Stimulated activated naive CD4-positive, alpha-beta T cell (primary cell): ENCODE measurements at regions not wholly inside any gene's neighbourhood (a gene's known extent, or its start where the extent isn't known, plus 50 kb on each side); places are given as distances from the start of the nearest gene placed in this dataset.
"Not testable (repeated sequence)": the region's sequence is repeated elsewhere in the genome, so short reads cannot be mapped to it uniquely, and the experiment has no call there.

Source experiments
- DNase-seq, 6 experiments: peaks; one replicate each; lab custom pipeline; 2025; lab: John Stamatoyannopoulos, UW

DNA sequence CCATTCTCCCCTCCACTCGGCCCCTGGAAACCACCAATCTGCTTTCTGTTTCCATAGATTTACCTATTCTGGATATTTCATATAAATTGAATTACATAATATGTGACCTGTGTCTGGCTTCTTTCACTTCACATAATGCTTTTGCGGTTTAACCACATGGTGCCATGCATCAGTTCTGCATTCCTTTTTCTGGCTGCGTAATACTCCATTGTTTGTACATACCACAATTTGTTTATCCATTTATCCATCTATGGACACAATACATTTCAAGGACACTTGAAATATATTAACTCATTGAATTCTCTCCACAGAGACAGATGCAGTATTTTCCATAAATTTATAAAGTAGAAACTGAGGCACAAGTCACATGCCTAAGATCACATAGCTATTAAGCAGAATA is 110.3 kb upstream of the ETV6 start:
- DNase-seq = no peak

- DNase-seq = no peak
Observed at GRCh38 chr12:11540156-11540555, 109.3 kb upstream of the ETV6 start.

- DNase-seq = peak in 3 of 6 experiments; percentile 2 to 27 (median 14)
Observed at GRCh38 chr12:11540615-11541310, 108.7 kb upstream of the ETV6 start.

- no peak for DNase-seq
Observed at GRCh38 chr12:11542599-11542998, 106.9 kb upstream of the ETV6 start.

DNA sequence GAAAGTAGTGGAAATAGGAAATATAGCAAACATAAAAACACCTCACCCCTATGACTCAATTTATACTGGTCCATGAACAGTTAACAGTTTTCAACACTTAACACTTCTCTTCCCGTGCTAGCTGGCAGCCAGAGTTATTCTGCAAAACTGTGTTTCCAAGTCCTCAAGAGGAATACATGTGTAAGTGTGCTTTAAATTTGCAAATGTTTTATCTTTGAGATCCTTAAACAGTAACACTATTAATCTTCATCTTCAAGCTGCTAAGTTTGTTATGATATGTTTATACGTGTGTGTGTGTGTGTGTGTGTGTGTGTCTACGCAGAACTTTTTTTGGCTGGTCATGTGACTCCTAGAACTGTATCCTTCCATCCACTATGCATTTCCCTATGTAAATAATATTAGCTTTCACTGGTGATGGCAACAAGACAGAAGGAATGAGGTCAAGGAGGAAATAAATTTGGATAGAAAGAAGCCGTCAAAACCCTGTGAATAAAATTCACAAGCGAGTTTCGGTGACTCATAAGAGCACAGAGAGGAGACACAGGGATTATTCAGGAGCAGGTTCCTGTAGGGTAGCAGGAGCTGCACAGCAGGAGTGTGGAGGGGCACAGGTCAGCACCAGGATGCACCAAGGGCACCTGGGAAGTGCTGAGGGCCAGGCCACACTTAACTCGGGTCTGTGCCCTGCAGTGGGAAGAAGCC is 105.9 kb upstream of the ETV6 start:
- no peak for DNase-seq

DNA sequence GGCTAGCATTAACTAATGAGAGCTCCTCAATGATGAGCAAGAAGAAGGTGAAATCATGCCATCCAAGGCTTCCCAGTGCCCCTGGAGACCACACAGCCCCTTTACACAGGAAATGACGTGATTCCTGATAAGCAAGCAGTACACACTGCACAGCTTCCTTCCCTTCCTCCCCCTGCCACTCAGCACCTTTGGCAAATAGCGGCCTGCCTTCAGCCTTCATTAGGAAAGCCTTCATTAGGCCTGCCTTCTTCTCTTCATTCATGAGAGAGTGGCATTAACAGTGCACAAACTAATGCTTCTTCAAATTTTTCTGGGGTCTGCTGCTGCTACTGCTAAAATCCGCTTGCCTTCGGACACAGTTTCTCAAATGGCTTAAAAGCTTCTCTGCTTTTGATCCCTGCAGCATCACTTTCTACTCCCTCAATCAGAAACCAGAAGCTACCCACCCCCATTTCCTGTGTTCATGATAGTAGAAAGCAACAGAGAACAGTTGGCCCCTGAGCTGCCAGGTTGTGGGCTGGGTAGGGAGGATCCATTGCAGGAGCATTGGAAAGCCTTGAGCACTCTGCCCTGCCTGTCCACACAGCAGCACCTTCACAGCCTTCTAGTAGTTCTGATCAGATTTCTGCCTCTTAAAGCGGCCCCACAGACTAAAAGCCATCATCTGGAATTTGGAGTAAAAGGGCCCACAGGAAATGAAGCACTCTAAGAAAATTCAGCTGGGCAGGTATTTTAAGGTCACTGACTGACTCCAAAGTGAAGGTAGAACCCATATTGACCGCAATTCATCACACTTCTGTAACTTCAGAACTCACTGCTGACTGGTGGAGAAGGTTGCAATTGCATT is 103.8 kb upstream of the ETV6 start:
- DNase-seq = peak; percentile 13 to 92 (median 64)

- peak in 1 of 6 experiments; percentile 10 for DNase-seq
Observed at GRCh38 chr12:11546582-11547270, 102.7 kb upstream of the ETV6 start.

- not testable (repeated sequence) for DNase-seq
Observed at GRCh38 chr12:11547271-11547646, 102.2 kb upstream of the ETV6 start.

DNA sequence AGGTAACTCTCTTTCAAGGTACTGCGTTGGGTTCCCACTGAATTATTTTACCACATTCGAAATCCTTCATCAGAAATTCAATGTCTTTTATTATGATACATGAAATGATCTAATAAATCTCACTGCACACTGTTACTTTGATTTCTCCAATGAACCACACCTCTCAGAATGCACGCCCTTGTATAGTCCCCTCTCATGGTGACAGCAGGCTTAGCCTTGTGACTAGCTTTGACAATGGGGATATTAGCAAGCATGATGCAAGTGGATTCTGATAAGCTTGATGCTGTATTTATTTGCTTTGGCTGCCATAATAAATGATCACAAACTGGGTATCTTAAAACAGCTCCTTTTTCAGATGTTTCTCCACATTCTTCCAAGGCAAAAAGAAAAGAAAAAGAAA is 100.4 kb upstream of the ETV6 start:
- DNase-seq = no peak

DNA sequence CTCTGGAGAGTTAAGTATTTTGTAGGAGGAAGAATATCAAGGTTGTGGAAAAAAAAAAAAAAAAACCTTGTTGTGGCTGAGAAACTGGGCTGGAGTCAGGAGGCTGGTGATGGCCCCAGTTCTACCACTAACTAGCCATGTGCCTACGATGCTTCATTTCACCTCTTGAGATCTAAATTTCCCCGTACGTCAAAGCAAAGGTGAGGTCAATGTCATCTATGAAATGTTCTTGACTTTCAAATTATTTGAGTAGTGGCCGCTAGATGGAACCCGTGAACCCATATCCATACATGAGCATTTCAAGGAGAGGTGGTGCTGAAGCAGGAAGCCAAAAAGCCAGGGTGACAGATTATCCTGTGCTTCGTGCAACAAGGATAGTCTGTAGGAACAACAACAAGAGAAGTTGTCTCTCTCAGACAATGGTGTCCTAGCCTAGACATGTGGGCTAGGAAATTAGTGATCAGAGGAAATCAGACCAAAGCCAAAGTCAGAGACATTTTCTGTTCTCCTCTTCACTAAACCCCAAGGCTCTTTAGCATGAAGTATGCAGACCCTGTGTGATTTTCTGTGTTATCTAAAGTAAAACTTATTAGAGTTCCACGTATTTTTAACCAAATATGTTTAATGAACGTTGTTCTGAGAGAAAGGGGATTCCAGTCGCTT is 95.5 kb upstream of the ETV6 start:
- peak in 5 of 6 experiments; percentile 11 to 62 (median 35) for DNase-seq

DNA sequence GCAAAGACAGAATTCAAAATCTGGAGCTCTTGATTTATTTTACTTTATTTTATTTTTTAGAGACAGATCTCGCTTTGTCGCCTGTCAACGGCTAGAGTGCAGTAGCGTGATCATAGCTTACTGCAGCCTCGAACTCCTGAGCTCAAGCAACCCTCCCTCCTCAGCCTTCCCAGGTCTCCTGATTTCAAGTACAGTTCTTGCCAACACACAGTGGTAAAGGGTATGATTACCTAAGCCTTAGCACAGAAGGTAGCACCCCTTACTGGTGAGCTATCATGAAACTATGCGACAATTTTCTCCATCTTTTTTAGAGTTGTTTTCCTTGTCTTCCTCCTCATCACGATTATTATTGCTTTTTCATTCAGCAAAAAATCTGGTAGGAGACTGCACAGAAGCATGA is 94.3 kb upstream of the ETV6 start:
- DNase-seq = no peak

DNA sequence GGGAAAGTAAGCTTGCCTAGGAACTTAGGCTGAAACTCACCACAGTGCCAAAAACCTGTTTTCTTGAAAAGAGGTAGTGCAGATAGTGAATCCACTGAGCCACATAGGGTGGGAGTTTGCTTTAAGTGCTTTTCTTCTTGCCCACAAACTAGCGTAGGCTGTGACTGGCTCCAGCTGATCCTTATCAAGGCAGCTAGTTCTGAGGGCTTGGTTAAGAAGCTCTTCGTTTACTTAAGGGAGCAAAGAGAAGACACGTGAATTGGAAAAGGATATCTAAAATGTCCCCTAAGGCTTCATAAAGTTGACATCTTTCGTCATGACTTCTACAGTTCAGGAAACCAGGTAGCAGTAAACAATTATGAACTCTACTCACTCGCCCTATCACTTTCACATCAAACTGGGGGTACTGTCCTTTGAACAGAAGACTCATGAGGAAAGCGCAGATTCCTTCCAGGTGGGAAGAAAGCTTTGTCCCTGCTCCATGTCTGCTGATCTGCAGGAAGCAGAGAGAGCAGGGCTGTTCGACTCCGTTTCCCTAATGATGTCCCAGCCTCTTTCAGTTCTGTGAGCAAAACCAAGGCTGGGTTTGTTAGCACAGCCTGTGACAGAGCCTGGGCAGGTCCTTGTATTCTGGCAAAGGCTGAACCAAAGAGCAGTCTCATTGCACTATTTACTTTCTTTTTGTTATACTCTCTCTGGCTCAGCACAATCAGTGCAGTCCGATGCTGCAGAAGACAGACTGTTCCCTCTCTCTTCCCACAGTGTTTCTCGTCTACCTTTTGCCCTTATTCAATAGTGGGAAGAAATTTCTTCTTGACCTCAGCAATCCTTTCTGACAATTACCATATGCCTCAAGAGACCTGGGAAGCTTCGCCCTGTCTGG is 93.5 kb upstream of the ETV6 start:
- DNase-seq = peak in 4 of 6 experiments; percentile 4 to 74 (median 66)

GRCh38 chr12:11556682-11557081 is 92.8 kb upstream of the ETV6 start:
- no peak for DNase-seq

- no peak for DNase-seq
Observed at GRCh38 chr12:11559626-11560340, 89.7 kb upstream of the ETV6 start.

- DNase-seq = no peak
Observed at GRCh38 chr12:11561411-11561810, 88.1 kb upstream of the ETV6 start.

- DNase-seq = no peak
Observed at GRCh38 chr12:11563785-11564739, 85.4 kb upstream of the ETV6 start.

DNA sequence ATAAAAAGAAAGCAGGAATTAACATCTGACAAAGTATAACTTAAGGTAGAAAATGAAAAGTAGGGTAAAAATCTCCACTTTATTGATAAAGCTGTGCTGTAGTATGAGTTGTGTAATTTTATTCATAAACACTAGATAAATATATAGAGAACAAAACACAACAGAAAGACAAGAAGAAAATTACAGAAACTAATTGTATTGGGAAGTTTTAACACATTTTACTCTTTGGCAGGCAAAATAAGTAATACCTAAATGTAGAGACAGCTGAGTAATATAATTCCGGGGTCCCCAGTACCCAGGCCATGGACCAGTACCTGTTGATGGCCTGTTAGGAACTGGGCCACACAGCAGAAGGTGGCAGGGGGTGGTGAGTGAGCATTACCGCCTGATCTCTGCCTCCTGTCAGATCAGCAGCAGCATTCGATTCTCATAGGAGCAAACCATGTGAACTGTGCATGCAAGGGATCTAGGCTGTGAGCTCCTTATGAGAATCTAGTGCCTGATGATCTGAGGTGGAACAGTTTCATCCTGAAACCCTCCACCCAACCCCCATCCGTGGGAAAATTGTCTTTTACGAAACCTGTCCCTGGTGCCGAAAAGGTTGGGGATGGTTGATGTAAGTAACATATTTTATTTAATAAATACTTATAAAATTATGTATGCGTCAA is 84.4 kb upstream of the ETV6 start:
- DNase-seq = no peak

DNA sequence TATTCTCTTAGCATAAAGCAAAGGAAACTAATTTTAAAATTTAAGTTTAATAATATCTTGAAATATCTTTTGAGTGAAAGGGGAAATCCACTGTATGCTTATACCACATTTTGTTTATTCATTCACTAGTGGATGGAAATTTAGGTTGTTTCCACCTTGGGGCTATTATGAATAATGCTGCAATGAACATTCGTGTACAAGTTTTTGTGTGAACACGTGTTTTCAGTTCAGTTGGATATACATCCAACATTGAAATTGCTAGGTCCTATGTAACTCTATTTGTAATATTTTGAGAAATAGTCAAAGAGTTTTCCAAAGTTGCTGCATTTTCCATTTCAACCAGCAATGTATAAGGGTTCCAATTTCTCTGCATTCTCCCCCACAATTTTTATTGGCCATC is 83.7 kb upstream of the ETV6 start:
- no peak for DNase-seq
